Stimulated activated naive CD4-positive, alpha-beta T cell (primary cell): ENCODE measurements at regions not wholly inside any gene's neighbourhood (a gene's known extent, or its start where the extent isn't known, plus 50 kb on each side); places are given as distances from the start of the nearest gene placed in this dataset.
"Not testable (repeated sequence)": the region's sequence is repeated elsewhere in the genome, so short reads cannot be mapped to it uniquely, and the experiment has no call there.

Experiments used
- DNase-seq, 6 experiments: peaks; one replicate each; lab custom pipeline; 2025; lab: John Stamatoyannopoulos, UW

- no peak for DNase-seq
Measured at GRCh38 chr10:3959370-3960325, 174.6 kb upstream of the KLF6 start.

GRCh38 chr10:3958472-3958996 is 173.5 kb upstream of the KLF6 start:
- DNase-seq = no peak

GRCh38 chr10:3955955-3956617 is 171.1 kb upstream of the KLF6 start:
- DNase-seq = no peak

DNA sequence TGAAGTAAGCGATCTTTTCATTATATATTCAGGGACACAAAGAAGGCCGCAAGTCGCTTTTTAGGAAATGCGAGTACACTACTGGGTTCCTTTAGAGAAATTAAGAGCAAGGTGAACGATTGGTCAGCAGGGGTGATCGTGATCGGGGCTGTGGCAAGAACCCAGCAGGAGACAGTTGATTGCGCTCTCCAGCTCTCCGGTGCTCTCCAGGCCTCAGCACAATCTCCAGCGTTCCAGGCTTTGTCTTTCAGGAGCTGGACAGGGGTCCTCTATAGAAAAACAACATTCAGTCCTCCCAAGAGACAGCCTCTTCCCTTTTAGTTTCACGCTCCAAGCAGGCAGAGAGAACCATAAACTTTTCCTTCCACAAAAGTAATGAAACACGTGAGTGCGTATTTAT is 170.5 kb upstream of the KLF6 start:
- no peak for DNase-seq

- DNase-seq = no peak
Measured at GRCh38 chr10:3954615-3955014, 169.6 kb upstream of the KLF6 start.

DNA sequence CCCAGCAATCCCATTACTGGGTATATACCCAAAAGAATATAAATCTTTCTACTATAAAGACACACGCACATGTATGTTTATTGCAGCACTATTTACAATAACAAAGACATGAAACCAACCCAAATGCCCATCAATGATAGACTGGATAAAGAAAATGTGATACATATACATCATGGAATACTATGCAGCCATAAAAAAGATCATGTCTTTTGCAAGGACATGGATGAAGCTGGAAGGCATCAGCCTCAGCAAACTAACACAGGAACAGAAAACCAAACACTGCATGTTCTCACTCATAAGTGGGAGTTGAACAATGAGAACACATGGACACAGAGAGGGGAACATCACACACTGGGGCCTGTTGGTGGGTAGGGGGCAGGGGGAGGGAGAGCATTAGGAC is 169.0 kb upstream of the KLF6 start:
- not testable (repeated sequence) for DNase-seq

- no peak for DNase-seq
Measured at GRCh38 chr10:3951993-3952392, 167.0 kb upstream of the KLF6 start.

GRCh38 chr10:3950676-3951275 is 165.8 kb upstream of the KLF6 start:
- DNase-seq = no peak

DNA sequence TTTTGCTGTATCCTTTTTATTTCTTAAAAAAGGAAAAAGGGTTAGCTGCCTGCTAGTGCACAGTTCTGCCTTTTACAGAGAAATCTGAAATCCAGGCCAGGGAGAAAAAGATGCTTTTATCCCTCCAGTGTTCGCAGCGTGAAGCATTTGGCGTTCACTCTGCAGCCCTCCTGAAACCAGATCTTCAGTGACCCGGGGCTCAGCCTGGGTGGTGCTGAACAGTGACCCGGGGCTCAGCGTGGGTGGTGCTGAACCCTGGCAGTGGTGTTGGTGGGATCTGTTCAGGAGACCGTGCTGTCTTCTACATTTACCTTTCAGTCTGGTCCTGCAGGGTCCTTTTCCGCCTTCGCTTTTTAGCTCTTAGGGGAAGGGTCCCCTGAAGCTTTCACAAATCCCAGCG is 164.7 kb upstream of the KLF6 start:
- no peak for DNase-seq

DNA sequence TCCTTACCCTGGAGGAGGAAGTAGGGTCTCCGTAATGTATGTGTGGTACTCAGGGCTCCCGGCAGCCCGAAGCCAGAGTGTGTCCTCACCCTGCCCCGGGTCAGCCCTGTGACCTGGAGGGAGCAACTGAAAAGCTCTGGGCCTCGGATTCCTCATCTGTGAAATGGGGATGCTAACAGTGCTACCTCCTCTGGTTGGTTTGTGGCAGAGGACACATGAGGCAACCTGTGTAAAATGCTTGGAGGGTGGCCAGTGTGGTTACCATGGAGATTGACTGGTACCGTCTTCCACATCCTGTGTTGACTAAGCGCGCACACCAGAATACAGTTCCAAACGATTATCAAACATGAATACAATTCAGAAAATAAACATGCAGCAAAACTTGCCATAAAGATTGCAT is 163.8 kb upstream of the KLF6 start:
- DNase-seq = peak; percentile 5 to 72 (median 48)

DNA sequence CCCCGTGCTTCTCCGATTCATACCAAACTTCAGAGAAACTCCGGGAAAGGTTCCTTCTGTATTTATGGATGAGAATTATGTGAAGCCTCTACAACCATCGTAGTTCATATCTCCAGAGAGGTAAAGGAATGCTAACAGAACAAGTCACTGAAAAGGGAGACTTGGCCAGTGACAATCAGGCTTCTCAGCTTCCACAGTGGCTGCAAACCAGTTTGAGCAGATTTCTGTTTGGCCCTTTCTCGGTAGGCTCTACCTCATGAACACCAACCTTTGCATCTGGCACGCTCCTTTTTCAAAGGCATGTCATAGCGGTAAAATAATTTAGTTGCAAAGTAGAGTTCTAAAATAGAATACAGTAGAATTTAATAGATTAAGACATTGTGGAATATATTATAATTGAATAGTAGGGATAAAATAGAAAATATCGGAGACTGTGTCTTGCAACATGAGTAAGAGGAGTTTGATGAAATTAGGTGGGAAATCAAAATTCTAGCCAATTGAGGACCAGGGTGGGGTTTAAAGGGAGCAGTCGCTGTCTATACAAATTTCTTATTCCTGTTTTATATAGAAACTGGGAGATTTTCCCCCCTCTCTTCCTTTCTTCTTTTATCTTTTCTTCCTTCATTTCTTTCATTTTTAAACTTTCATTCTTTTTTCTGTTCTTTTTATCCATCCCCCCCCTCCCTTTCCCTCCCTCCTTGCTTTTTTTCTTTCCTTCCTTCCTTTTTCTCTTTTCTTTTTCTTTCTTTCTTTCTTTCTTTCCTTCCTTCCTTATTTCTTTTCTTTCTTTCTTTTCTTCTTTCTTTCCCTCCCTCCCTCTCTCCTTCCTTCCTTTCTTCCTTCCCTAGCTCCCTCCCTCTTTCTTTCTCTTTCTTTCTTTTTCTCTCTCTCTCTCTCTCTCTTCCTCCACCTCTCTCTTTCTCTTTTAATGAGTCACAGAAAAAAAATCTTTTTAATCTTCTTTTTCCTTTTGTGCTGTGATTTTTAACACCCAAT is 161.5 kb upstream of the KLF6 start:
- DNase-seq = no peak

GRCh38 chr10:3945026-3945425 is 160.0 kb upstream of the KLF6 start:
- DNase-seq = no peak

- DNase-seq = no peak
Measured at GRCh38 chr10:3944591-3944990, 159.6 kb upstream of the KLF6 start.

- no peak for DNase-seq
Measured at GRCh38 chr10:3943695-3944257, 158.8 kb upstream of the KLF6 start.

DNA sequence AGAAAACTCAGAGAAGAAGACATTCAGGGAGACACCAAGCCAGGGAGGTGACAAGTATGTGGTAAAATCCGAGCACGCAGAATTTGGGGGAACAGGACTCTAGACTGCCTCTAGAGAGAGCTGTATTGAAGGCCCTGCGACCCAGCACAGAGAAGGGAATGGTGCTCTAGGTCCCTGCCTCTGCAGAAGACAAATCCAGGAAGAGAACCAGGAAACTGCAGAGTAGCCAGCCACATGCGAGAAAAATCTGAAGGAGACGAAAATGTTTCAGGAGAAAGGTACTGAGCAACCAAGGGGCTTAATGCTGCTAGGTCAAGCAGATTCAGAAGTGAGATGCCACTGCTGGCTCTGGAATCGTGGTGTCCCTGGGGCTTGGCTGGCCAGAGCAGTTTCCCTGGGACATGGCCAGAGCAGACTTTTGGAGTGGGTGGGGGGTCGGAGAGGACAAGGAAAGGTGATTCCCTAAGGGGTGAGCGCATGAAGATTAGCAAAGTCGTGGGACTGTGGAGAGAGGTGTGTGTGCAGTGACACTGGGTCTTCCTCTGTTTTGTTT is 158.0 kb upstream of the KLF6 start:
- DNase-seq = no peak

- no peak for DNase-seq
Measured at GRCh38 chr10:3941676-3942075, 156.7 kb upstream of the KLF6 start.

GRCh38 chr10:3936422-3937040 is 151.5 kb upstream of the KLF6 start:
- no peak for DNase-seq

GRCh38 chr10:3935933-3936359 is 150.9 kb upstream of the KLF6 start:
- no peak for DNase-seq

DNA sequence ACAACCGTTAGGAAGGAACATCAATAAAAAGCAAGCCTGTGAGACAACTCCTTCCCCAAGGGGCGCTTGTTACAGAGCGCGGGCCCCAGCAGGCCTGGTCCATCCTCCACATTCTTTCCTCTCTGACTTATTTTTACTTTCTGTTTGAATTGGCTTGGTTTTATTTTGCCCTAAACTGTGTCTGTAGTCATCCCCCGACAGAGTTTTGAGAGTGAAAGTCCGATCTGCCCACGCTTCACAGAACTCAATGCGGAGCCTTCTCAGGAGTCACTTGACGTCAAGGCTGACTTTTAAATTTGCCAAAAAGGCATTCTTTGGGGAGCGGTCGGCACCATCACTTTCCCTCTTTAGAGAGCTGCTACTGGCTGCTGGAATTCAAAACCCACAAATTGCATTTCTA is 150.1 kb upstream of the KLF6 start:
- peak in 1 of 6 experiments; percentile 5 for DNase-seq

- no peak for DNase-seq
Measured at GRCh38 chr10:3933733-3934132, 148.7 kb upstream of the KLF6 start.
